HG02610 (cell line): ENCODE measurements at regions not wholly inside any gene's neighbourhood (a gene's known extent, or its start where the extent isn't known, plus 50 kb on each side); places are given as distances from the start of the nearest gene placed in this dataset.
"Not testable (repeated sequence)": the region's sequence is repeated elsewhere in the genome, so short reads cannot be mapped to it uniquely, and the experiment has no call there.

Source experiments
- ATAC-seq: cut with Tn5 transposase; IDR thresholded peaks from one replicate; pipeline ENCODE4 v1.9.1; 2021; ENCODE audit warnings: mild to moderate bottlenecking, moderate library complexity; ENCODE audit not compliant: unreplicated experiment

- ATAC-seq: no peak
Observed at GRCh38 chr16:35102780-35103403, 1643.5 kb downstream of the TP53TG3F start.

- ATAC-seq: not testable (repeated sequence)
Observed at GRCh38 chr16:35111772-35112171, 1652.4 kb downstream of the TP53TG3F start.

- no peak for ATAC-seq
Observed at GRCh38 chr16:35131429-35131828, 1672.0 kb downstream of the TP53TG3F start.

GRCh38 chr16:35134471-35134870 lies 1675.1 kb downstream of the TP53TG3F start:
- no peak for ATAC-seq

- no peak for ATAC-seq
Observed at GRCh38 chr16:35140293-35140986, 1681.0 kb downstream of the TP53TG3F start.

- ATAC-seq: no peak
Observed at GRCh38 chr16:35141303-35141702, 1681.9 kb downstream of the TP53TG3F start.

- no peak for ATAC-seq
Observed at GRCh38 chr16:35142147-35142808, 1682.9 kb downstream of the TP53TG3F start.

GRCh38 chr16:35142809-35143192 lies 1683.4 kb downstream of the TP53TG3F start:
- no peak for ATAC-seq

GRCh38 chr16:35144212-35144932 lies 1685.0 kb downstream of the TP53TG3F start:
- no peak for ATAC-seq

GRCh38 chr16:35146031-35146710 lies 1686.8 kb downstream of the TP53TG3F start:
- no peak for ATAC-seq

GRCh38 chr16:35146723-35147458 lies 1687.5 kb downstream of the TP53TG3F start:
- ATAC-seq: no peak

GRCh38 chr16:35147556-35148504 lies 1688.4 kb downstream of the TP53TG3F start:
- no peak for ATAC-seq

- no peak for ATAC-seq
Observed at GRCh38 chr16:35148748-35149147, 1689.3 kb downstream of the TP53TG3F start.

- no peak for ATAC-seq
Observed at GRCh38 chr16:35149550-35149949, 1690.1 kb downstream of the TP53TG3F start.

GRCh38 chr16:35150805-35151312 lies 1691.4 kb downstream of the TP53TG3F start:
- ATAC-seq: no peak

- no peak for ATAC-seq
Observed at GRCh38 chr16:35152067-35152627, 1692.7 kb downstream of the TP53TG3F start.

GRCh38 chr16:35154627-35155026 lies 1695.2 kb downstream of the TP53TG3F start:
- ATAC-seq: no peak

- not testable (repeated sequence) for ATAC-seq
Observed at GRCh38 chr16:35157549-35157948, 1698.1 kb downstream of the TP53TG3F start.
